GM18511 (cell line): ENCODE measurements at regions not wholly inside any gene's neighbourhood (a gene's known extent, or its start where the extent isn't known, plus 50 kb on each side); places are given as distances from the start of the nearest gene placed in this dataset.

ENCODE experiments used
- ATAC-seq: cut with Tn5 transposase; IDR thresholded peaks from one replicate; pipeline ENCODE4 v1.9.1; 2021; ENCODE audit warnings: mild to moderate bottlenecking, moderate library complexity; ENCODE audit not compliant: unreplicated experiment

- ATAC-seq = no peak
These were observed 118.5 kb upstream of the ADAMTS5 start for GRCh38 chr21:27085387-27085786.

GRCh38 chr21:27083144-27083543, 116.3 kb upstream of the ADAMTS5 start:
- ATAC-seq = no peak

- ATAC-seq = no peak
These were observed 115.6 kb upstream of the ADAMTS5 start for GRCh38 chr21:27082431-27083010.

GRCh38 chr21:27079636-27080240, 112.8 kb upstream of the ADAMTS5 start:
- ATAC-seq = no peak

GRCh38 chr21:27078915-27079314, 112.0 kb upstream of the ADAMTS5 start:
- no peak for ATAC-seq

GRCh38 chr21:27077501-27077900, 110.6 kb upstream of the ADAMTS5 start:
- no peak for ATAC-seq

GRCh38 chr21:27076025-27076424, 109.1 kb upstream of the ADAMTS5 start:
- no peak for ATAC-seq

GRCh38 chr21:27070861-27071670, 104.2 kb upstream of the ADAMTS5 start:
- no peak for ATAC-seq

- ATAC-seq = no peak
These were observed 101.9 kb upstream of the ADAMTS5 start for GRCh38 chr21:27068811-27069210.

- ATAC-seq = no peak
These were observed 100.3 kb upstream of the ADAMTS5 start for GRCh38 chr21:27067226-27067625.

- no peak for ATAC-seq
These were observed 95.6 kb upstream of the ADAMTS5 start for GRCh38 chr21:27062443-27062842.

GRCh38 chr21:27061770-27062169, 94.9 kb upstream of the ADAMTS5 start:
- ATAC-seq = no peak

GRCh38 chr21:27060190-27060589, 93.3 kb upstream of the ADAMTS5 start:
- ATAC-seq = no peak

GRCh38 chr21:27058673-27059605, 92.1 kb upstream of the ADAMTS5 start:
- no peak for ATAC-seq

GRCh38 chr21:27057997-27058396, 91.1 kb upstream of the ADAMTS5 start:
- ATAC-seq = no peak

GRCh38 chr21:27047658-27048314, 80.9 kb upstream of the ADAMTS5 start:
- ATAC-seq = no peak

- no peak for ATAC-seq
These were observed 80.4 kb upstream of the ADAMTS5 start for GRCh38 chr21:27047283-27047657.

GRCh38 chr21:27045281-27045985, 78.5 kb upstream of the ADAMTS5 start:
- no peak for ATAC-seq

GRCh38 chr21:27043377-27043776, 76.5 kb upstream of the ADAMTS5 start:
- no peak for ATAC-seq
